Stimulated activated CD4-positive, alpha-beta T cell treated with anti-CD3 and anti-CD28 coated beads, TNF-alpha, amount 100 ng/mL, for 4 hours (primary cell): ENCODE measurements at regions not wholly inside any gene's neighbourhood (a gene's known extent, or its start where the extent isn't known, plus 50 kb on each side); places are given as distances from the start of the nearest gene placed in this dataset.
"Not testable (repeated sequence)": the region's sequence is repeated elsewhere in the genome, so short reads cannot be mapped to it uniquely, and the experiment has no call there.

Experiments used
- DNase-seq, 3 experiments: peaks; one replicate each; pipeline ENCODE4 v3.0.0-alpha.2; 2020; ENCODE audit warnings: low read depth in 3 of 3

DNA sequence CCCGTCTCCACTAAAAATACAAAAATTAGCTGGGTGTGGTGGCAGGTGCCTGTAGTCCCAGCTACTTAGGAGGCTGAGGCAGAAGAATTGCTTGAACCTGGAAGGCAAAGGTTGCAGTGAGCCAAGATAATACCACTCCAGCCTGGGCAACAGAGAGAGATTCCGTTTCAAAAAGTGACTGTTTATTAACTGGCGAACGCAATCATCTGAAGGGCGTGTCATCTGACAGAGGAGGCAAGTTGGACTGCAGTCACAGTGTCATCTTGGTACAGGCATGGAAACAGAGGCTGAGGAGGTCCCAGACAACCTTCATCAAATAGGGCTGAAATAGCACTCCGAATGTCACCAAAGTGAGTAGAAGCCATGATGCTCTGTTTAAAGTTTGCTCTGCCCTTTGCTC, 75.3 kb upstream of the NFE2L3 start:
- DNase-seq, result no peak

DNA sequence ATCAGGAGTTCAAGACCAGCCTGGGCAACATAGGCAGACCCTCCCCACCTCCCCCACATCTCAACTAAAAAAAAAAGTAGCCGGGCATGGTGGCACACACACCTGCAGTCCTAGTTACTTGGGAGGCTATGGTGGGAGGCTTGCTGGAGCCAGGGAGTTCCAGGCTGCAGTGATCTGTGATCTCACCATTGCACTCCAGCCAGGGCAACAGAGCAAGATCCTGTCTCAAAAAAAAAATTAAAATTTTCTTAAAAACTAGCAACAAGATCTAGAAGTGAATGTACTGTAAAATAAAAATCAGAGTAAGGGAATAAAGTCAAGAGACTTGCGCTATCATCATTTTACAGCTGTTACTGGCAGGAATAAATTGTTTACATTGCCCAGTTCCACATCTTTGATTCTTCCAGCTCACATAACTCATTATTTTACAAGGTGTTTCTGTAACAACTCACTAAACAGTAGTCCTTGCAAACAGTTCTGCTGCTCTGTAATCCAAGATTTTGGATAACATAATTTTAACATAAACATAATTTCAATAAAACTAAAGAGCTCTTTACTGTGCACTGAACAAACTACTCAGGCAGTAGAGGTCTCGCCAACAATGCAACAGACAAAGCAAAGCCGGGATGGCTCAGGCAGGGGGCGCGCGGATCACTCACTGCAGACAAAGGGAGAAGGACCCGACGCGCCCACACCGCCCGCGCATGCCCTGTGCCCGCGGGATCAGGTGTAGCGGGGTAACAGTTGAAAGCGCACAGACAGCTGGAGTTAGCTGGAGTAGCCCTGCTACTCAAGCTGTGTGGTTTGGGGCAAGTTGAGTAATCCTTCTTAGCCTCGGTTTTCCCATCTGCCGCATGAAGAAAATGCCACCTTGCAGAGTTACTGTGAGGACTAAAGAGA, 73.3 kb upstream of the NFE2L3 start:
- peak; percentile 70 to 74 (median 74) for DNase-seq

DNA sequence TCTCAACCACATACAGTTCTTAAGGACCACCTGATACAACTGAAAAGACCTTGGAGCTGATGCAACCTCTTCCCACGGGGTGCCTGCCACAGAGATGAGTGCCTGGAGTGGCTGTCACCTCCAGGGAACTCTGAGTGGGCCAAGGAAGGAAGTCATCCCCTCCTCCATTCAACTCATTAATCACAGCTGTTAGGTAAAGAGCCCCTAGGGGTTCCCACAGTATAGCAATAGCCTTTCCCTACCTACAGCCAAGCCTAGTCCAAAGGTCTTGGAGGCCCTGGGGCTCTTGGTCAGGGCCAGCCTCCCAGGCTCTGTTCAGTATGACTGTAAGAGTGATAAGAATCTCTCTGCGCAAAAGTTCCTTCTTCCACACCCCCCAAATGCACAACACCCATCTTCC, 70.4 kb upstream of the NFE2L3 start:
- DNase-seq, result no peak

DNA sequence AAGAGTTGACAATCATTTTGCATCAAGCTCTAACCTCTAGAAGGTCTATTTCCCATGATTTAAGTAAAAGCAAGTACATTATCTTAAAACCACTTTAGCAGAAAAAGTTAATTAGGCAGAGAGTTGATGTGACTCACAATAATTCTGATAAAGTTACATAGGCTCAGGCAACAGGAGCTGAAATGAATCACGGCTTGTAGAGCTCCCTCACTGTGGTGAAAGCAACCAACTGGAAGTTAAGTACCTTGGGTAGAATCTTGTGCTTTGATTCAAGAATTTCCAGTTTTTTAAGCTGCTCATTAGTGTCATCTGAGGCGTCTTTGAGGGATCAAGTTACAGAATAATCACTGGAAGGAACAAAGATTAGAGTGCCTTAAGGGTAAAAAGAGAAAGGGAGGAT, 68.9 kb upstream of the NFE2L3 start:
- DNase-seq, result no peak

DNA sequence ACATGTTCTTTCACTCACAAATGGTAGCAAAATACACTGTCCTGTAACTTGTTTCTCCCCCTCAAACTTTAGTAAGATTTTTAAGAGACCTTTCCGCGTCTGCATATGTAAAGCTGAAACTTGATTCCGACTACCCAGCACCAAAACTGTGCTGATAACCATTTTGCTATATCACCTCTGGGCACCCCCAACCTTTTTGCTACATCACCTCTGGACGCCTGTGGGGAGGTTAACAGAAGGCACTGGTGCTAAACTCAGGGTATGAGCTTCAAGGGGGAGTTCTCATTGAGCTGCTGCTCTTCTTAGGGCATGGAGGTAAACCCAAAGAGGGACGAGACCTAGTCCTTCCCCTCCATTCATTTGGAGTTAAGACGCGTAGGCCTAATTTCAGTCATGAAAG, 67.6 kb upstream of the NFE2L3 start:
- DNase-seq, result no peak

DNA sequence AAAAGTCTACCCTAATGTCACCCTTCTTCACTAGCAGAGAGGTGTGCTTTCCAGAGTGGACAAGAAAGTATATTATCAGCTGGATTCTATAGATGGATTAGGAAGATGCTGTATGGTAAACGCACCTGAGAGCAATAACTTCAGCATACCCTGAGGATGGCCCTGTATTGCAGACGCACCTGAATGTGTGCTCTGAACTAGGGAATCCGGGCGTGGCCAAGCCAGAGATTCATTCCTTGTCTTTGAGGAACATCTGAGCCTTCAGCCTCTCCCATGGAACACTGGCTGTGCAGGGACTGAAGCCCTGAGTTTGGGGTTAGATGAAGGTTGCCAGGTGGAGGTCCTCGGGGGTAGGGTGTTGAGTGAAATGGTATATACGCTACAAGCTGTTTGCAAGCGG, 66.2 kb upstream of the NFE2L3 start:
- no peak for DNase-seq

DNA sequence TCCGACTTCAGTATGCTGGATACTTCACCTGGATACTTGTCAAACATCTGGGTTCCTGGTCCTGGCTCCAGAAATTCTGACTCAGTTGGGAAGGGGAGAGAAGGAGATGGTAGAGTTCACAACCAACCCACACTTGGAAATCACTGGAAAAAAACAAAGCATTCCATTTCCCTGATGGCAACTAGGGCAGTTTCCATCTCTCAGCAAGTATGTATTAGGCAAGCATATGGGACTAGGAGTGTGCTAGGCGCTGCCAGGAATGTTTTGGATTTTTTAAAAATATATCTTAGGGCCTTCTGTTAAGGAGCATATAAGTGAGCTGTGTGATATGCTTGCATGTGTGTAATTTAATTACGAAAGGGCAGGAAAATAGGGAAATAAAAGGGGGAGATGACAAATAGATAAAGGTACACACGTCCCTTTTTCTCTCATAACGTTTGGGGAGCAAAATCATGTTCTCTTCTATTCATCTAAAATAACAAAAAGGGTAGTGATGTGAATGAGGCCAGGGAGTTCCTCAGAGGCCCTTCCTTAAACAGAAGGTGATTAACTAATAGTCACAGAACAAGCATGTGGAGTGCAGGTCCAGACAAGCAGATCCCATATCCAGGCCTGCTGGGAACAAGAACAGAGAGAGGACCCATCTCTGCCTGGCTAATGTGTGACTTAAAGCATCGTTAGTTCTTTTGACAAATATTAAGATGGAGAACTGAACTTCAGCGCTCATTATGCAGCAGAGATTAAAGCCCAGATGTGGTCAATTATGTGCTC, 64.5 kb upstream of the NFE2L3 start:
- DNase-seq, result no peak

DNA sequence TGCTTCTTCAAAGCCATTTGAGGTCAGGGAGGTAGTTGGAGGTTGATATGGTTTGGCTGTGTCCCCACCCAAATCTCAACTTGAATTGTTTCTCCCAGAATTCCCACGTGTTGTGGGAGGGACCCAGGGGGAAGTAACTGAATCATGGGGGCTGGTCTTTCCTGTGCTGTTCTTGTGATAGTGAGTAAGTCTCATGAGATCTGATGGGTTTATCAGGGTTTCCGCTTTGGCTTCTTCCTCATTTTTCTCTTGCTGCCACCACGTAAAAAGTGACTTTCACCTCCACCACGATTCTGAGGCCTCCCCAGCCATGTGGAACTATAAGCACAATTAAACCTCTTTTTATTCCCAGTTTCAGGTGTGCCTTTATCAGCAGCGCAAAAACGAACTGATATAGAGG, 62.5 kb upstream of the NFE2L3 start:
- DNase-seq, result not testable (repeated sequence)

DNA sequence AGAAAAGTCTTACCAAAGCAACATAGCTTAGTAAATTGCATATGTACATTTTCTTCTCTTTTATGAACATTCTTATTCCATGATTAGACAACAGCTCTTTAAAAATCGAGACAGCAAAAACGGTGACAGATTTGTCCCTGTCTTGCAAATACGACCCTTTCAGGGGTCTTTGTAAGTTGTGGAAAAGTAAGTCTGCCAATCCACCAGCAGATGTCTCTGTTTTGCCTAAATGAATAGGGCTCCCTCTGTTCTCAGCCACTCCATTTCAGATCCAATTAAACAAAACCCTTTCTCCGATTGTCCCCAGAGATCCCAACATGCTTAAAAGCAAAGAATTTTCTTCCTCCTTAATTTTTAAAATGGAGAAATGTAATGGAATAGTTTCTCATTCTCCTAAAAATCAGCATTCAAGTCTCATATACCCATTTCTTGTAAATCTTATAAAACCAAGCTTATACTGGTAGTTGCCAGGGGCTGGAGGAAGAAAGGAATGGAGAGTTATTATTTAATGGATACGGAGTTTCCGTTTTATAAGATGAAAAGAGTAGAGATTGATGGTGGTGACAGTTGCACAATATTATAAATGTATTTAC, 61.0 kb upstream of the NFE2L3 start:
- DNase-seq, result no peak

DNA sequence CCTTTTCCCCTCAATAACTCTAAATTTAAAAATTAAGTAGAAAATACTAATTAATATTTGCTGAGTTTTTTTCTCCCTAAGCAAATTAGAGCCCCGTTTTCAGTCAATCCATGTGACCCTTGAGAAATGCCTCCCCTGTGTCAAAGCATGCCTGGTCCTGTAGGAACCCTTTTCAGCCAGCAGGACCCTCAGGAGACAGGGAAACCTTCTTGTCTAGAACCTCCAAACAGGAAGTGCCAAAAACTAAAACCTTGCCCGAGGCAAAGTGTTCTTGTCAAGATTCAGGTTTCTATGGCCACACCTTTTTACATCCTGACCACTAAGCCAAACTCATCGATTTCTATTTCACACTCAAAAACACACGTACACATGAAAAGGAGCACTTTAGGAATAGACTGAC, 60.1 kb upstream of the NFE2L3 start:
- DNase-seq, result no peak

DNA sequence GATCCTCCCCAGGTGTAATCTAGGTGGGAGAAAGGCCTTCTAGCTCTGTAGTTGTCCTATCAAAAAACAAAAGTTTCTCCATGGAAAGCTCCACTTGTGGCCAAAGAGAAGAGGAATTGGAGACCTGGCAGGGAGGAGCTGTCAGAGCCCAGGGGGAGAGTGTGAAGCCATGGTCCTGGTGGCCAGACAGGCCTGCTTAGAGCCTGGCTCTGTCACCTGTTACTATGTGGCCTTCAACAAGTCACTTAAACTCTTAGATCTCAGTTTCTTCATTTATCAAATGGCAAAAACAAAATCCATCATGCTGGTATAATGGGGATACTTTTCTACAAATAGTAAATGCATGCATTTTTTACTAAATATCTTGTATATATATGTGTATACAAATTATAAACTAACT, 59.0 kb upstream of the NFE2L3 start:
- no peak for DNase-seq

DNA sequence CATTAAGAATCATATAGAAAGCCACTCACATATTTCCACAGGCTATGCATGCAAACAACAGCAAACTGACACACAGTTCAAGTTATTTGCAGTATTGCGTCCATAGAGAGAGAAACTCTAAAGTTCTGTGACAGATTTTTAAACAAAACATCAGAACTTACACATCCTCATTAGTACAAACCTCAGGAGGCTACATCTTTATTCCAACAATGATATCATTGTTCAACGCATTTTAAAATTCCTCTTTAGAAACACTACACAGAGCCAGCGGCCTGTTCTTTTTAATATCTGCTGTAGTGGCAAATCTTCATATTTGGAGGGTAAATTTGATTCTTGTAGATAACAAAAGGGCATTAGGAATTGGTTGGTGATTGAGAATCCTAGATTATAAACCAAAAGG, 55.9 kb upstream of the NFE2L3 start:
- no peak for DNase-seq

DNA sequence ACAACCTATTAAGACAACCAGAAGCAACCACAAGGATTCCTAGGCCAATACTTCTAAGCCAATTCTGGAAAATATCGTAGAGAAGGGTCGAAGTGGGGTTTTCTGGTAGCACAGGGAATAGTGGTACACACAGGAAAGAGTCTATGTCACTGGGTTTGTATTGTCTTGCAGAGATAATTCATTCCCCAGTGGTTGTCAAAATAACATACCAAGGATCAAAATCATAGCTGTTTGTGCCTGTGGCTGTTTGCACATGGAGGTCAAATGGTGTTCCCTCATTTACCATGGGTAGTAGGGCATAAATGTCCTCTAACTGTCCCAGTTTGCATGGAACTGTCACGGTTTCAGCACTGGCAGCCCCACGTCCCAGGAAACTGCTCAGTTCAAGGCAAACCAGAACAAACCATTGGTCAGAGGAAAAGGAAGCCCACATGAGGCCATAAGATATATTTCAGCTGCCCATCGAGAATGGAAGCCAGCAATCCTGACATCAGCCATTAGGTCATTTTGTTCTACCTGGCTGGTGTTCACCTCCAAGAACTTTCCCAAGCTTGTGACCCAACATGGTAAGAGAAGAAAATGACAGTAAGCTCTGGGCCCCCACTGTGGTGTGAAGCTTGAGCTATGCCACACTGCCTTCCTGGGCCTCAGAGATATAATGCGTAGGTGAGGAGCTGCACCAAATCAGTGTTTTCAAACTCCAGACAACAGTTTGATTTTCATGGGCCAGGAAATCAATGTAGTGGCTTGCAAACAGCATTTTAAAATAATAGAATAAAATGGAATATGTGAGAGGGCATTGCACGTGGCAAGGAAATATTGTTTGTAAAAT, 53.9 kb upstream of the NFE2L3 start:
- DNase-seq, result no peak

DNA sequence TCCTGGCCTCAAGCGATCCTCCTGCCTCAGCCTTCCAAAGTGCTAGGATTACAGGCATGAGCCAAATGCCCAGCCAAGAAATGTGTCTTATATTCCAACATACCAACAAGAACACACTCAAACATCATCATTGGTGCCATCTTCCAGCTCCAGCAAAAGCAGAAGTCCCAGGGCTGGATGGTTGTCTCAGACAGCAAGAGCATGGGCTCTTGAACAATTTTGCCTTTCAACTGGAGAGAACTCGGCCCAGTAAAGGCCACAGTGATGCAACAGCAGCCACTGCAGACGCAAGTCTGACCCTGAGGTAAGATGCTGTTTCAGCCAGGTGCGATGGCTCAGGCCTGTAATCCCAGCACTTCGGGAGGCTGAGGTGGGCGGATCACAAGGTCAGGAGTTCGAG, 52.8 kb upstream of the NFE2L3 start:
- DNase-seq, result no peak

DNA sequence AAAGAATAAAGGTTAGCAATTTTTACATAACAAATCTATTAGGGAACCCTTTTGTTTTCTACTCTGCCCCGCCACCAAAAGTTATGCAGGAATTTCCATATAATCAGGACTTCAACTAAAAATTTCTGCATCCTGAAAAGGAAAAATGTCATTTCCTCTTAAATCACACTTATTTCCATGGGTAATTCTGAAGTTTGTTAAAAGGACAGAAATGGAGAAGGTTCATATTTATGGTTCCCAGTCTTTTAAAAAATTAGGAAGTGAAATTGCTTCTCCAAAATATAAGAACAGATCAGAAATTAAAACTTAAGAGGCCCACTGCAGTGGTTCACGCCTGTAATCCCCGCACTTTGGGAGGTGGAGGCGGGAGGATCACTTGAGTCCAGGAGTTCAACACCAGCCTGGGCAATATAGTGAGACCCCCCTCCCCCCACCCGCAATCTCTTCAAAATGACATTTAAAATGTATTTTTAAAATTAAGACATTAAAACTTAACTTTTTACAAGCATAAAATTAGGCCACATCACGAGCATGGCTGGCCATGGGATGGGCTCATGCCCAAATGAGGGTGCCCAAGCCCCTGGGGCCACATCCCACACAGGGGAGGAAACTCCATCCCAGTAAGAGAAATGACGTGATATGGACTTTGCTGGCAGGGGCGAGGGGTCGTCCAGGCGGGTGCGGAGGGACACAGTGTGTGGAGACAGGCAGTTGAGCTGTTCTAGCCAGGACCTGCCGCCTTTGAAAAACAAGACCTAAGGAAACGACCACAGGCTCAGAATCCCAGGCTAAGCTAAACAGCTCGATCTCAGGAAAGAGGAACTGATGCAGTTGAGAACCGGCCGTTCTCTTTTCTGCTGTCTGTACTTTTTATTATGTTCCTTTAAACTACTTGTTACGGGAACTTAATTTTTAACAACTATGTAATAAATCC, 51.3 kb upstream of the NFE2L3 start:
- DNase-seq, result no peak

DNA sequence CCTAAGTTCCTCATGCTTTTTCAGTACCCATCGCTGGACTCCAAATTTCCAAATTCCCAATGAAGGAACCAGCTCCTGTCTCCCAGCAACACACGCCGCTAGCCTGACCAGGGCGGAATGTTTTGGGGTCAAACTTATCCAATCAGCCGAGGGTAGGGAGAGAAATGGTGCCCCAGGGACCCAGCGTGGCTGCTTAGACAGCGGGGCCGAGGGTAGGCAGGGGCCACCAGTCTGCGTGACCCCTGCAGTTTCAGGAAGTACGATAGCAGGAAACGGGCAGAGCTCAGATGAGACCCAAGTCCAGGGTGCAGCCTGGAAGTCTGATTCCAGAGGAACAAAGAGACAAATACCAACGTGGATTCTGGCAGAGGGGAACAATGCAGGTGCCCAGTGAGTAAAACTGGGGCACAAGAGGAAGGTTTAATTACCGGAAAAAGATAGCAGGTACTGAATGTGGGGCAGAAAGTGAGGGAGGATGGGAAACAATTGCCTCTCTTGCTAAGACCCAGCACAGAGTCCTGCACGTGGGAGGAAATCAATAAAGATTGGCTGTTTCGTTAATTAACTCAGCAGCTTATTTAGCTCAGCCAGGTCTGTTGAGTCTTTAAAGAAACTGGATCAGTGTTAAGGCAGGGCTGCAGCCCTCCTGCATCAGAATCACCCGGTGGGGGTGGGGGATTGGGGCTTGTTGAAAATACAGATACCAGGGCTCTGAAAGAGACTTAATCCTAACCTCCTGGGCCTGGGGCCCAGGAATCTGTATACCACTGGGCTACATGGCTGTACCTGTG, 50.4 kb upstream of the NFE2L3 start:
- no peak for DNase-seq

DNA sequence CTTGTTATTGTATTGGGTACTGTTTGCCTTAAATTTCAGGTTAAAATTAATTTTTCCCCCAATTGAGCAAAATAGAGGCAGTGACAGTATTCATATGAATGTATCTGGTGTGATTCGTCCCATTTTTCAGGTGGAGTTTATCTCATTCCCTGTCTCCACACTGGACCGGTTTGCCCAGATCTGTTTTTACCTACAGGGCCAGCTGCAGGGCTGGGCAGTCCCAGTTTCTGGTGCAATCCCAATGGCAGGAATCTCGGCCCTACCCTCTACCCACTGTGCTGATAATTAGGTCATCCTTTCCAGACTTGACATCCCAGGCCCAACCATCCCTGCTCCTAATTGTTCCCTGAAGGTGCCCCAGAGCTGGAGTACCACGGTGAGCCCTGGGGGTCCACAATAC, 49.8 kb upstream of the NFE2L3 start:
- DNase-seq, result no peak
